Stimulated activated CD8-positive, alpha-beta memory T cell treated with anti-CD3 and anti-CD28 coated beads, Interleukin-15, amount 100 ng/mL, for 24 hours (primary cell): ENCODE measurements at regions not wholly inside any gene's neighbourhood (a gene's known extent, or its start where the extent isn't known, plus 50 kb on each side); places are given as distances from the start of the nearest gene placed in this dataset.
A peak's percentile ranks its signal among the peaks of the same experiment; 100 is the strongest.
"Not testable (repeated sequence)": the region's sequence is repeated elsewhere in the genome, so short reads cannot be mapped to it uniquely, and the experiment has no call there.

ENCODE experiments used
- DNase-seq: peaks from one replicate; pipeline ENCODE4 v3.0.0-alpha.2; 2020; ENCODE audit warnings: low read depth

DNA sequence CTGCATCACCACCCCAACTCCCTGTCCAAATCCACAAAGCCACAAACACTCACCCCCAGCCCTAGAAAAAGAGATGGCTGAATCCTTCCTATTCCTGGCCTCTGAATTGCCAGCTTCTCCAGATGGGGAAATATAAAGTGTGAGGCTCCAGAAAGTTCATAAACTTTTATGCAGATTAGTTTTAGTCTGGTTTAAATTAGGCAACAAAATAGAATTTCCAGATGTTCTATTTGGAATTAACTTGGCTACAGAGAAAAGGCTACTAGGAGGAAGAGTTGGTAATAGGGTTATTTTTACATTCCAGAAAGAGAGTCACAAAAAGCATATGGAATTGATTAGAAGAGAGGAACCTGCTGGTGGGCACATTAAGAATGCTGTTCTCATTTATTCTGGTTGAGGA, 56.0 kb downstream of the EN1 start:
- DNase-seq, result no peak

- no peak for DNase-seq
Measured at GRCh38 chr2:118786746-118787145, 60.7 kb downstream of the EN1 start.

- no peak for DNase-seq
Measured at GRCh38 chr2:118784860-118785259, 62.6 kb downstream of the EN1 start.

GRCh38 chr2:118779362-118779761, 68.1 kb downstream of the EN1 start:
- DNase-seq, result no peak

DNA sequence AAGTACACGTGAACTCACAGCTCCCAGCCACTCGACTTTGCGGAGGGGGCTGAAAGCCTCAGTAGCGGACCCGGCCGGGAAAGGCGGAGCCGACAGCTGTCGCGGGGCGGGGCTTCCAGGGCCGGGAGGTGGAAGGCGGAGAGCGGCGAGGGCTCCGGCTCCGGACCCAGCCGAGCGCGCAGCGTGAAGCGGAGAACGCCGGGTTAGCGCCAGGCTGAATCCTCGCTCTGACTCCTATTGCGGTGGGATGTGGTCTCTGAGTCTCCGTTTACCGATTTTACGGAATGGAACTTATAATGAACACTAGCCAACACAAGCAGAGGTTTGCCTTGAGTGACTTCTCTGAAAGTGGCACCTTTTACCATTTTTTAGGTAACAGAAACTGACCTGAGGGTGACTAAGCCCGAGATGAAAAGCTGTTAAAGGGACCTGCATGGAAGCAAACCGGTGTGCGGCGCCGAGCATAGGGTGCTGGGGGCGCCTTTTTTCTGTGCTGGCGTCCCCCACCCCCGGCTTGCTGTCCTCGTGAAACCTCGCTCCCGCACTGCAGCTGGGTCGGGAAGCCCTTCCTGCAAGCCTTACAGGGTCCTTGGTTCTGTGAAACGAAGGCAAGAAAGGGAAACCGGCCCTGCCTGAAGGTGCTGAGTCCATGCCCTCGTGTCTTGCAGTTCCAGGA, 72.9 kb downstream of the EN1 start:
- peak; percentile 1 for DNase-seq

- no peak for DNase-seq
Measured at GRCh38 chr2:118773826-118774225, 73.6 kb downstream of the EN1 start.

DNA sequence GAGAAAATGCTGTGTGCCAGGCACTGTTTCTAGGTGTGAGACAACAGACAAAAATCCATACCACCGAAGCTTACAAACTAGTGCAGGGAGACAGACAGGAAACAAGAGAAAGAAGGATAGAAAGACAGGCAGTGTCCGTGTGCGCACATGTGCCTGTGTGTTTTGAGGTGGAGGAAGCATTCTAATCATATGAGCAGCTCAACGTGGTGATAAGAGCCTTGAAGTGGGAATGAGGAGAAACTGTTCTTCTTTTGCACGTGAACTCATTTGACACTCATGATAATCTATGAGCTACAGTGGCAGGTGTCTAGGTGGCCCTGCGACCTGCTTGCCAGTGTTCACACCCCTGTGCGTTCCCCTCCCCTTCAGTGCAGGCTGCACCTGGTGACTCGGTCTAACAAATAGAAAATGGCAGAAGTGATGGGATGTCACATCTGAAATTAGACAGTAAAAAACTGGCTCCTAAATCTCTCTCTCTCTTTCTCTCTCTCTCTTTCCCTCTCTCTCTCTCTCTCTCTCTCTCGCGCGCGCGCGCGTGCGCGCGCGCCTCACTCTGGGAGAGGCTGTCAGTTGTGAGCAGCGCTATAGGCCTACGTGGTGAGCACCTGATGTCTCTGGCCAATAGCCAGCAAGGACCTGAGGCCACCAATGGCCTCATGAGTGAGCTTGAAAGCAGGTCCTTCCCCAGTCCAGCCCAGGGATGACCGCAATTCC, 74.8 kb downstream of the EN1 start:
- DNase-seq, result no peak

DNA sequence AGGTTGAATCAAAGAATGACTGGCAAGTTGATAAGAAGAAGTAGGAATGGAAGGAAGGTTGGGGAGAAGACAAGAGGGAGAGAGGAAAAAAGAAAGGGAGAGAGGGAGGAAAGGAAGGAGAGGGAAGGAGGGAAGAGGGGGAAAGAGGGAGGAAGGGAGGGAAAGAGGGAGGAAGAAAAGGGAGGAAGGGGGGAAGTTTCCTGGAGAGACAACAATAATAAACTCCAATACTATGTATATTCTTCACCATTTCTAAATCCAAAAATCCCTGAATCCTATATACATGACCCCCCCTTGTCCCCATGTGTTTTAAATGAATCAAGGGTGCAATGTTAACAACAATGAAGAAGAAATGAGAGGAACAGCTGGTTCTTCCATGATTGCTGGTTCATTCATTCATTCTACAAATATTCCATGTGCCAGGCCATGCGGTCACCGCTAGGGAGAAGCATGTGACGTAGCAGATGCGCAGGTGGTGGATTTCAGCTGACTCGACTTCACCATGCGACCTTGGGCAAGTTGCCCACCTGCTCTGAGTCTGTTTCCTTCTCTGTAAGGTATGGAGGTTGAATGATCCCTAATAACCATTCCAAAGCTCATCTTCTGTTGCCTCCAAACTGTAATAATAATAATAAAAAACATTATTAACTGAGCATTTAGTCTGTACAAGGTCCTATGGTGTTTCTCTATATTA, 77.6 kb downstream of the EN1 start:
- no peak for DNase-seq

DNA sequence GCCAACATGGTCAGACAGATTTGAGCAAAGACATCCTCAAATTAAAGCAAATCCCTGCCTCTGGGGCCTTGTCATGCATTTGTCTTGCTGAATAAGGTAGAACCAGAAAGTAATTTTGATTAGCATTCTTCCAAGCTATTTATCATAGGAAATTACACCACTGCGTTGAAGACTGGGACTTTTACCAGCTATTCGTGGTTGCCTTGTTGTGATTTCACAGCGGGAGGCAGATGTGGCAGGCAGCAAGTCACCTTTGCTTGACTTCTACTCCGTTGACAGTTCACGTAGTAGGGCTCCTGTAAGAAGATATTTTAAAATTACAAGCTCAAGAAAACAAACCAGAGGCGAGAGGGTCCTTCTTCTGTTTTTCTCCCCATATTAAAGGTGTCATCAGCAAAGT, 80.6 kb downstream of the EN1 start:
- no peak for DNase-seq

DNA sequence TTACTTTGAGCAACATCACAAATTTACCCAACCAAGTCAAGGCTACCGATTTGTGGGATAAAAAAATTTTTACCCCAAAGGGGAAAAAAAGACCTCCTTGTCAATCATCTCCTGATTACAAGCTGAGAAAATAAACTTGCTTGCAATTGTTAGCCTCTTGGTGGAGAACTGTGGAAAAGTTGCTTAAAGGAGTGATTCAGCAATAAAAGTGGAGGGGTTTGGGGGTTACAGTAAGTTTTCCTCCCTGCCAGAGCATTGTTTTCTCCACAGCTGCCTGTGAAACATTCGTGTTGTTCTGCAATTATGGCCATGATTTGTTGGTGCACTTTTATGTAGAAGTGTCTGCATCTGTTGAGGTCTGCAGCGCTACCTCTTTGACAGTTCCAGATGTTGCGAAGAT, 82.6 kb downstream of the EN1 start:
- DNase-seq, result no peak

DNA sequence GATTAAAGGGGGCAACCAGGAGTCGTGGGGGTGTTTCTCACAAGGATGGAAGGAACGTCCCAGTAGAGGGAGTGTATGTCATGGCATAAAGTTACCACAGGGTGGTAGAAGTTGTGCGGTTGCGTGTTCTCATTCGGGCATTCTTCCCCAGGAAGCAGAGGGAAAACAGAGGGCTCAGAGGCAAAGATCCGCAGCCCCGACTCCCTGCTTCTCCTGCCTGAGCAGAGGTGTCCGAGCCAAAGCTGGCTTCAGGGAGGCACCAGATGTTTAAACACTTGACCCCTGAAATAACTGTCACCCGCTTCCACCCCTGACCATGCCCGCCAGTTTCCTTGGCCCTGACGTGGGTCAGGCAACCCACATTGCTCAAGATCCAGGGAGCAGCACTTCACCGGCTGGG, 83.7 kb downstream of the EN1 start:
- DNase-seq, result no peak

DNA sequence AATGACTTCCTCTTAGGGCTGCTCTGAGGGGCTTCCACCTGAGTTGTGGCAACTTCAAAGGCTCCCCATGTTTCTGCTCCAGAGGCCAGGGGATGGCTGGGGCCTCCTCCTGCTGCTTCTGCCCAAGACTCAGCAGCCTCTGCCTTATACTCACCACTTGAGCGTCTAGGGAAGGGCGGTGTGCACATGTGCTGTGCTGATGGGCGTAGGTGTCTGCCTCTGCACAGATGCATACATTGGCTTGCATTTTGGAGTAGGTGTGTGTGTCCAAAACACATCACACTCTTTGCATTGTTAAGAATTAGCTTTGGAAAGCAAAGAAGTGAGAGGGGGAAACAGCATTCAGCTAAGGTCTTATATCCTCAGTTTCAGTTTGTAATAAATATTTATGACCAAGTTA, 85.2 kb downstream of the EN1 start:
- DNase-seq, result no peak

DNA sequence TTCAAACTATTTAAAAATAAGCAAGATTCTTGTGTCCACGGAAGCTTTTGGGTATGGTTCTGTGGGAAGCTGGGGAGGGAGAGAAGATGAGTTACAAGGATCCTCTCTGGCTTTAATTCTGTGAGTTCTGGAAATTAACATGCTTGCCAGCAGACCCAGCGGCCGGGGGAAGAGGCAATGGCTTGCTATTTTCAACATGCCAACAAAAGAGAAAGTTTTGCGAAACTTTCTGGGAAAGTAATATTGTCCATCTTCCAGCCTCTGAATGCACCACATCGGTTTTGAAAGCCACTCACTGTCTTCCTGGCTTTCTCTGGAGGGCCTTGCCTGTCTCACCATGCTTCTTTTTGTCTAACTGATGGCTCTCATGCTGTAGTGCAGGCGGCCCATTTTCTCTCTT, 85.7 kb downstream of the EN1 start:
- DNase-seq, result no peak

- DNase-seq, result no peak
Measured at GRCh38 chr2:118755901-118756300, 91.5 kb downstream of the EN1 start.

DNA sequence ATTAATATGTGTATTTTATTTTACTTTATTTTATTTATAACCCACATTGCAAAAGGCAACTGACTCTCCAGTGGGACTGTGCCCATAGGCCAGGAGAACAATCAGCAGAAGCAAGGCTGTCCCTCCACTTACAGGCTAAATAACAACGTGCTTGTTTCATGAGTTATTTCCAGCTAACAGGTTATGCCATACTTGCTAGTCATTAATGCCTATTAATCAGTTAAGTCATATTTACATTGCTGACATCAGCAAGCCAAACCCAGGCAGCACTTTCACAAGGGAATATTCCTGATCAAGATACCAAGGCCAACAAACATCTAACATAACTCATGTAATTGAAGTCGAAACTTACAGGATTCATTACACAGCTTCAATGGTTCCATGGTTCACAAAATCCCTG, 92.1 kb downstream of the EN1 start:
- DNase-seq, result no peak

DNA sequence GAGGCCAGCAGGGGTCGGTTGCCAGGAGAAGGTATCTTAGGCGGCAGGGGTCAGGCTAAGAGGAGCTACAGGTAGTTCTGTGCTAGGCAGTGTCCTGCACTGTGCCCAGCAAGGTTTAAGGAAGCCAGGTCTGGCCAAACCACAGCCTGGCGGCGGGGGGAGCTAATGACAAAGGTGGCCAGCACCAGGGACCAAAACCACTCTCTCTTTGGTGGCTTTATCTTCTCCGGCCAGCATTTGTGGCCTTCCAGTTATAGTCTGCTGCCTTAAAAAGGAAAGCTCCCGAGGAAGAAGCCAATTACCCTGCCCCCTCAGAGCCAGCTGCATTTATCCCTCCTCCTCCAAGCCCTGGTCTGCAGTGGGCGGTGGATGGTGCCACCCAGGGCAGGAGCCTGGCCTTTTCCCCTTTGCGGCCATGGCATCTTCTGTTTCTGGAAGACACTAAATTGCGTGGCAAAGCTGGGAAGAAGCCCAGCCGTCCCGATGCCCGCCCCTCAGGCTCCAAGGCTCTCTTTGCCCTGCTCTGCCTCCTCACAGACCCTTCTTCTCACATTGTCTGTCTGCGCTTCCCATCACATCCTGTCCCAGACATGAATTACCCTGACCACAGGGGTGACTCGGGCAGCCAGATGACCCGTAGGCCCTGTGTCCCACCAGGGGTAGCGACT, 94.6 kb downstream of the EN1 start:
- no peak for DNase-seq

DNA sequence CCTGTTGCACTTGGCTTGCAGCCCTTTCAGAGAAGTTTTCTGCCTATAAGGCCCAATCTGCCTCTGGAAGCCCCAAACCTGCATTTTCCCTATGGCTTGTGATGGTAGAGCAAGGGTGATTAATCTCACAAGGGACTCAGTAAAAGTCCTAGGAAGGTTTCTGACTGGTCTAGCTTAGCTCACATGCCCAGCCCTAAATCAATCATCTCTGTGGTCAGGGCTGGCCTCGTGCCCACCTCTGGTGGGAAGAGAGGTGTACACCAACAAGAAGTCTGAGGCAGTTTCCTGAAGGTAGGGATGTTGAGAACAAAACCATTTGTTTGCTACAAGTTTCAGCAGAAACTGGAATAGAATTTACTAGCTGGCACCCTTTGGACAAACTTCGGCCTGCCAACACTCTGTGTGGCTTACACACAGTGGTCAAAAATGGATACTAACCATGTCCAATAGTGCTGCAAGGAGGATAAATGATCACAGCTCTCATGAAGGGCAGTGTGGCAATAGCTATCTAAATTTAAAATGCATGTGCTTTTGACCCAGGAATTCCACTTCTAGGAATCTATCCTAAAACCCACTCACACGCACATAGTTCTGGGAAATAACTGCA, 96.4 kb downstream of the EN1 start:
- DNase-seq, result no peak

DNA sequence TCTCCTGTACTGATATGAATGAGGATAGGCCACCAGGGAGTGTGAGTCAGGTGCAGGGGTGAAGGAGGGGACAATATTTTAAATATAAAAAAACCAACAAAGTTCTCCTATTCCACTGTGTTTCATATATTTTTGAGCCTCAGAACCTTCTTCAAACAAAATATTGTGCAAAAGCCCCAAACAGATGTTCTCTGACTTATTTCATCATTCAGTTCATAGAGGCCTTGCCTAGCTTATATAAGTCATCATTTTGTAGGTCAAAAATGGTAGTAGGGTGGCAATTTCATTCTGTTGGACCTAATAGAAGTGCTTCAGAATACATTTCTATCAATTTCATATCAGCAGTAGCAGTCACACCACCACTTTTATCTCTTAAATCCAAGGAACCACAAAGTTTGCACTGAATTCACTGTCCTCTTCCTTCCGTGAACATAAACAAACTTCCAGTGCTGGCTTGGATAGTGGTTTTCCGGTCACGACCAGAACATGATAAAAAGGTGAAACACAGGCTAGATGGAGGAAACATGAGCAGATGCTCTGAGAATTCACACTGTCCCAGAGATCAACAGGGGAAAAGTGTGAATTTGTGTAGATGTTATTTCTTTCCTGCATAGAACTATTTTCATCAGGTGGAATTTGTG, 99.1 kb downstream of the EN1 start:
- DNase-seq, result no peak

GRCh38 chr2:118747637-118748036, 99.8 kb downstream of the EN1 start:
- DNase-seq, result no peak

DNA sequence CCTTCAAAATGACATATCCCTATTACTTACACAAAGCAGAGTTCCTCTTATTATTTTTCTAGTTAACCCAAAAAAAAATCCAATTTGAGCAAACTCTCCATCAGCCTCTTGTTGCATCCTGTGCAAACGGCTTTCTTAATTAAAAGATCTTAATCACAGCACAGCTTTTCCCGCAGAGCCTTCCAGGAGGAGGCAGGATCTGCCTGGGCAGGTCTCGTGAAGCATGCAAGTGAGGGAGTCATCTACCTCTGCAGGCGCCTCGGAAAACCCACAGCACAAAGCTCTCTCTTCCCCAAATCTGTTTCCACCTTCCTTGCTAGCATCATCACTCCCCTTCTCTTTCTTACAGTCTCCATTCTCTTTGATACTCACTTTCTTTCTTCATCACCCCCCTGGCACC, 100.4 kb downstream of the EN1 start:
- no peak for DNase-seq

GRCh38 chr2:118744682-118745181, 102.7 kb downstream of the EN1 start:
- DNase-seq, result not testable (repeated sequence)
